ENCODE measurements at regions not wholly inside any gene's neighbourhood (a gene's known extent, or its start where the extent isn't known, plus 50 kb on each side); places are given as distances from the start of the nearest gene placed in this dataset.

DNA sequence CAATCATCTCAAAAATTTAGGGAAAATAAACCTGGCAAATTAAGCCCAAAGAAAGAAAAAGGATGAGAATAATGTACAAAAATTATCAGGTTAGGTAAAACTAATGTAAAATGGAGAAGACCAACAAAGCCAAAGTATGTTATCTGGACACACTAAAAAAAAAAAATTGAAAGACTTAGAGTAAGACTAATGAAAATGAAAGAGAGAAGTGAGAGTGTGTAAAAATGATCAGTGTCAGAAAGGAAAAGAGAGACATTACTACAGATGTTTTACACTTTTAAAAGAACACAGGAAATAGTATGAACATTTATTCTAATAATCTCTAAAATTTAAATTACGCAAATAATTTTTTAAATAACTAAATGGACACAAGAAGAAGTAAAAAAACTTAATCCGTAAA, 573.3 kb upstream of the NR2F2 start:
- Histone ChIP-seq H3K4me3 (ENCODE audit: low read depth, low read length, poor library complexity, severe bottlenecking) (no peak overlapping the region), H4K20me1 (ENCODE audit: insufficient read depth, low read length) (no peaks in the 10 kb centered on the region), H3K9me2 (ENCODE audit: low read depth, low read length) (no peaks in the 10 kb centered on the region), H3K79me2 (ENCODE audit: insufficient read depth, low read length) (no peaks in the 10 kb centered on the region), H3F3A (ENCODE audit: insufficient read depth, low read length) (no peaks in the 10 kb centered on the region; the same call in 1 of the 2 replicates), H3K36me3 (ENCODE audit: insufficient read depth, low read length) (no peaks in the 10 kb centered on the region), H3K27ac (ENCODE audit: low read depth, low read length, poor library complexity, severe bottlenecking) (no peak overlapping the region), H3K4me1 (ENCODE audit: insufficient read depth, low read length, severe bottlenecking) (no peaks in the 10 kb centered on the region), H3K27me3 (ENCODE audit: insufficient read depth, low read length) (no peaks in the 10 kb centered on the region), H2AFZ (ENCODE audit: low read length) (no peak overlapping the region), H3K9me3 (ENCODE audit: low read length) (no peaks in the 10 kb centered on the region), H3K9ac (ENCODE audit: low read length) (no peak overlapping the region), H3K4me2 (ENCODE audit: low read length) (no peak overlapping the region)
- TF ChIP-seq EZH2 (IDR thresholded peaks at IDR 0.05; ENCODE audit: borderline replicate concordance, low read length) = no peak
- no peak for TF ChIP-seq CTCF (IDR thresholded peaks at IDR 0.05; ENCODE audit: low read length)

DNA sequence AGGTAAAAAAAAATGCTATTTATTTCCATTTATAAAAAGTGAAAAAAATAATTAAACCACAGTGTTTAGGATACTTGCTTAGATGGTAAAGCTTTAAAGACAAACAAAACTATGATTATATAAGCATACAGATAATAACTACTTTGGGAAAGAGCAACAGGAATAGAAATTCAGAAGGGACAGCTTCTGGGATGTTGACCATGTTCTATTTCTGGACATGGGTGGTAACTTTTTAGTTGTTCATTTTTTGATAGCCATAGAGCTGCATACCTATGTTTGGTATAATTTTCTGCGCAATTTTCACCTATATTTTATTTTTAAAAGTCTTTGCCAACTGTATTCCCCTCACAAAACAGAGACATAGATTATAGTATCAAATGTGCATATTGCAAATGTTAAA, 572.0 kb upstream of the NR2F2 start:
- H3K9ac ChIP-seq (ENCODE audit: low read length) = no peak overlapping the region
- no peaks in the 10 kb centered on the region for H3K36me3 ChIP-seq (ENCODE audit: insufficient read depth, low read length)
- no peaks in the 10 kb centered on the region for H4K20me1 ChIP-seq (ENCODE audit: insufficient read depth, low read length)
- TF ChIP-seq EZH2 (IDR thresholded peaks at IDR 0.05; ENCODE audit: borderline replicate concordance, low read length) = no peak
- no peak for TF ChIP-seq CTCF (IDR thresholded peaks at IDR 0.05; ENCODE audit: low read length)
- no peaks in the 10 kb centered on the region for H3K9me2 ChIP-seq (ENCODE audit: low read depth, low read length)
- H3K27ac ChIP-seq (ENCODE audit: low read depth, low read length, poor library complexity, severe bottlenecking) = no peak overlapping the region
- no peaks in the 10 kb centered on the region for H3K79me2 ChIP-seq (ENCODE audit: insufficient read depth, low read length)
- H3F3A ChIP-seq (ENCODE audit: insufficient read depth, low read length) = no peaks in the 10 kb centered on the region; the same call in 1 of the 2 replicates
- no peaks in the 10 kb centered on the region for H3K27me3 ChIP-seq (ENCODE audit: insufficient read depth, low read length)
- H3K4me3 ChIP-seq (ENCODE audit: low read depth, low read length, poor library complexity, severe bottlenecking) = no peak overlapping the region
- no peaks in the 10 kb centered on the region for H3K9me3 ChIP-seq (ENCODE audit: low read length)
- H2AFZ ChIP-seq (ENCODE audit: low read length) = no peak overlapping the region
- H3K4me1 ChIP-seq (ENCODE audit: insufficient read depth, low read length, severe bottlenecking) = no peaks in the 10 kb centered on the region
- no peak overlapping the region for H3K4me2 ChIP-seq (ENCODE audit: low read length)

DNA sequence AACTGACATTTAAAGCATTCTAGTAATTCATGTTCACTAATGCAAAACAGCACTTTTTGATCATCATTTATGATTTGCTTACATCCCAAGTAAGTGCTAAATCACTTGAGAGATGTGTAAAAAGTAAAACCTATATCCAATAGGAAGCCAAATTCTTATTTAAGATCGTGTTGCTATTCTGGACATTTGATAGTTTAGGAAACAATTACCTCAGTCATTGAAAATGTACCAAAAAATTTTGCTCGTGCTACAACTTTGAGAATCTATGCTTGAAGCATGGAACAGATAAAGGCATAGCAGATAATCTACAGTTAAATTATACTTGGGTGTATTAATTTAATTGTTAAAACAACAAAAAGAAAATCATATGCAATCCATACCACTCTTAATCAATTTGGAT, 571.6 kb upstream of the NR2F2 start:
- Histone ChIP-seq H3K4me1 (ENCODE audit: insufficient read depth, low read length, severe bottlenecking) (no peaks in the 10 kb centered on the region), H2AFZ (ENCODE audit: low read length) (no peak overlapping the region), H3K9ac (ENCODE audit: low read length) (no peak overlapping the region), H3F3A (ENCODE audit: insufficient read depth, low read length) (no peaks in the 10 kb centered on the region; the same call in 1 of the 2 replicates), H3K4me3 (ENCODE audit: low read depth, low read length, poor library complexity, severe bottlenecking) (no peak overlapping the region), H3K79me2 (ENCODE audit: insufficient read depth, low read length) (no peaks in the 10 kb centered on the region), H3K36me3 (ENCODE audit: insufficient read depth, low read length) (no peaks in the 10 kb centered on the region), H3K27me3 (ENCODE audit: insufficient read depth, low read length) (no peaks in the 10 kb centered on the region), H4K20me1 (ENCODE audit: insufficient read depth, low read length) (no peaks in the 10 kb centered on the region), H3K9me2 (ENCODE audit: low read depth, low read length) (no peaks in the 10 kb centered on the region), H3K27ac (ENCODE audit: low read depth, low read length, poor library complexity, severe bottlenecking) (no peak overlapping the region), H3K4me2 (ENCODE audit: low read length) (no peak overlapping the region), H3K9me3 (ENCODE audit: low read length) (no peaks in the 10 kb centered on the region)
- no peak for TF ChIP-seq CTCF (IDR thresholded peaks at IDR 0.05; ENCODE audit: low read length)
- TF ChIP-seq EZH2 (IDR thresholded peaks at IDR 0.05; ENCODE audit: borderline replicate concordance, low read length) = no peak
